Fibroblast of mammary gland (primary cell): ENCODE measurements at regions not wholly inside any gene's neighbourhood (a gene's known extent, or its start where the extent isn't known, plus 50 kb on each side); places are given as distances from the start of the nearest gene placed in this dataset.

Source experiments
- DNase-seq: peaks from one replicate; pipeline ENCODE4 v3.0.0-alpha.2; 2010; ENCODE audit warnings: low read depth
- H3K4me3 ChIP-seq: 2 replicates; pipeline ENCODE4 v1.5.1; 2011; ENCODE audit warnings: low read depth, mild to moderate bottlenecking, low read length, moderate library complexity; ENCODE audit not compliant: control insufficient read depth
- CTCF ChIP-seq: conservative IDR thresholded peaks from 2 replicates; pipeline ENCODE4 v1.5.1; 2011; ENCODE audit warnings: low read depth, low read length, inconsistent platforms; ENCODE audit not compliant: control insufficient read depth, insufficient read depth

GRCh38 chr6:142651384-142651783, 293.6 kb downstream of the HIVEP2 start:
- no peak for TF ChIP-seq CTCF
- DNase-seq, result no peak
- H3K4me3 ChIP-seq, result no peak overlapping the region

GRCh38 chr6:142653710-142654420, 291.1 kb downstream of the HIVEP2 start:
- DNase-seq, result no peak
- no peak overlapping the region for H3K4me3 ChIP-seq
- TF ChIP-seq CTCF, result no peak

DNA sequence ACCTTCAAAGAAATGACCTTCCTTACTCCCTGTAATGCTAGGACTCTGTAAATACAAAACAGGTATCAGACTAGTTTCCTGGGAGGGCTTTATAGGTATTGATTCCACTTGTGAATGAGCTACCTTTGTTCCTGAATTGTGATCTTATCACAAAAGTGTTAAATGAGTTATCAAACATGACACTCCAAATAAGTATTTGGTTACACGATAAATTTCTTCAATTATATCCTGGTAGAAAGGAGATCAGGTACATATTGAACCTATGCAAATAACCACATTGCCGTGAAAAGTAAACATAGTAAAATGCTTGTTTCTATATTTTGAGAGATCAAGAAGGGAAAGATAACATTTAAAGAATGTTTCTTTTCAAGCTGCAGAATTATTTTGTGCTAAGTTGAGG, 285.3 kb downstream of the HIVEP2 start:
- no peak for DNase-seq
- H3K4me3 ChIP-seq, result no peak overlapping the region
- no peak for TF ChIP-seq CTCF

- no peak for TF ChIP-seq CTCF
- no peak for DNase-seq
- no peak overlapping the region for H3K4me3 ChIP-seq
Measured at GRCh38 chr6:142665393-142665792, 279.6 kb downstream of the HIVEP2 start.

GRCh38 chr6:142666599-142667185, 278.3 kb downstream of the HIVEP2 start:
- TF ChIP-seq CTCF, result no peak
- no peak for DNase-seq
- H3K4me3 ChIP-seq, result no peak overlapping the region

GRCh38 chr6:142669471-142670351, 275.3 kb downstream of the HIVEP2 start:
- no peak for TF ChIP-seq CTCF

More at GRCh38 chr6:142669471-142670351, 275.3 kb downstream of the HIVEP2 start:
- DNase-seq, result no peak
- H3K4me3 ChIP-seq, result no peak overlapping the region
